TTC549 (cell line): ENCODE measurements at regions not wholly inside any gene's neighbourhood (a gene's known extent, or its start where the extent isn't known, plus 50 kb on each side); places are given as distances from the start of the nearest gene placed in this dataset.

ENCODE experiments used
- FAIRE-seq: peaks from 2 replicates; lab custom pipeline; 2012; peaks lifted over from hg19 to GRCh38; lab: Jason Lieb, UNC

- FAIRE-seq: no peak
Observed at GRCh38 chr18:67644226-67644625, 127.7 kb upstream of the DSEL start.

- no peak for FAIRE-seq
Observed at GRCh38 chr18:67639872-67640271, 123.4 kb upstream of the DSEL start.

DNA sequence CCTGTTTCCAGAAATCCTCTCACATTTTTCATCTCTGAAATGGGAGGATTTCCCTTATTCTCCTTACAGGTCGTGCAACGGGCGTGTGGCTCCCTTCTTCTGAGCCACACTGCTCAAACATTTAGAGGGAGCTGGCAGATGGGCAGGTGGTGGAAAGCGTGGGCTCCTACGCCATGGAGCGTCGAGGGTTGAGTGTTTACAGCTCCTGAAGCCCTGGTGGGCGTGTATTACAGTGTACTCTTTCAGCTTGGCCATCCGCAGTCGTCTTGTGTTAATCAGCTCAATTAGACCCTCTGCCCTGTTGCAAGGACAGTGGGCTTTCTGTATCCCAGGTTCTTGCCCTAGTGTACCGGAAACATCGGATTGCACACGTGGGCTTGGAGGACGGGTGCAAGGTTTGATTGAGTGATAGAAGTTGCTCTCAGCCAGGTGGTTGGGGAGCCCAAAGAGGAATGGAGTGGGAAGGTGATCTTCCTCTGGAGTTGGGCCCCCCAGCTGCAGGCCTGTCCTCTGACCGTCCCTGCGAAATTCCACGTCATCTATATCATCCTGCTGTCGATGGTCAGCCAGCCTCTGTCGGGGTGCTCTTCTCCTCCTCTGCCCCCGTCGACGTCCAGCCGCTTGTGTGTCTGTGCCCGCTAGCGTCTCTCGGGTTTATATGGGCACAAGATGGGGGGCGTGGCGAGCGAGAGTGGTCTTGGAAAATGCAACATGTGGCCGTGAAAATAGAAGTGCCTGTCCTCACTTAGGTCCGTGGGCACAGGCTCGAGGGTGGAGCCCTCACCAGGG, 120.3 kb upstream of the DSEL start:
- no peak for FAIRE-seq

DNA sequence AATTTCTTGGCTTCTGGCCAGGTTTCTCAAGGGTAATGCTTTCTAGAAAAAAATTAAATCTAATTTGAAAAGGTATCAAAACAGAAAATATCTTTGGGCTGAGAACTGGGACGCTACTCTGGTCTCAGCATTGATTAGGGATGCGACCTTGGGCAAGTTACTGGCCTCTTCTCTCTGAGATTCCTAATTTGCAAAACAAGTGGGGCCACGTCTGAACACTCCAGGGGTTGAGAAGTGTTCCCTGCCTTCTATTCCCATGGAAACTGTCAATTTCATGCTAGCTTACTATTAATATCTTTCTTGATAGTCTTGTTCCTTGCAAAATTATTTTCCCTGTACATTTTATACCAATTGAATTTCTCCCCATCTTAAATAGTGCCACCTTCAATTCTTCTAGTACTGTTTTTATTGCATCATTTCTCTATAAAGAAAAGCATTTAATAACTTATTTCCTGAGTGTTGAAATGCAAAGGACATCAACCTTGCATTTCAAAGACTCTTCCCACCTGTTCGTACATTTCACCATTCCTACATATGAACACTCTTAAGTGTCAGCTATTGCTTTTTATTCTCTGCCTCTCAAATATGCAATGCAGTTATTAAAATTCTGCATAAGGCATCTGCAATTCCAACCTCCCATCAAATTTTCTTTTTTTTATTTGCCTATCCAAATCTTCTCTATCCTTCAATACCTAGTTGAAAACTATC, 118.3 kb upstream of the DSEL start:
- no peak for FAIRE-seq

DNA sequence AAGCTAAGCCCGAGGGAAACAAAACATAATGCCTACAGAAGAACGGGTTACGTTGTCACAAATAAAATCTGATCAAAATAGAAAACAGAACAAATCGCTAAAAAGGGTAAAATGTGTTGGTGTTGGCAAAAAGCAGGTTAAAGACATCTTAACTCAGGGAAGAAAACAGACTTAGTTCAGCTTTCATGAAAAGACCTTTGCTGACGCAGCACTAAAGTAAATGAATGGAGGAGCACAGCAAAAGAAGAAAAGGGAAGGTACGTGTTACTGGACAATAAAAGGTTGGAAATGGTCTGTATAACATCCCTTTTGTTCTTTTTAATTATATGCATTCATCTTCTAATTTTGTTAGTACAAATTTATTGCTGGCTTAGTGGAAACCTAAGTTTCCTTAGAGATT, 117.4 kb upstream of the DSEL start:
- FAIRE-seq: no peak

DNA sequence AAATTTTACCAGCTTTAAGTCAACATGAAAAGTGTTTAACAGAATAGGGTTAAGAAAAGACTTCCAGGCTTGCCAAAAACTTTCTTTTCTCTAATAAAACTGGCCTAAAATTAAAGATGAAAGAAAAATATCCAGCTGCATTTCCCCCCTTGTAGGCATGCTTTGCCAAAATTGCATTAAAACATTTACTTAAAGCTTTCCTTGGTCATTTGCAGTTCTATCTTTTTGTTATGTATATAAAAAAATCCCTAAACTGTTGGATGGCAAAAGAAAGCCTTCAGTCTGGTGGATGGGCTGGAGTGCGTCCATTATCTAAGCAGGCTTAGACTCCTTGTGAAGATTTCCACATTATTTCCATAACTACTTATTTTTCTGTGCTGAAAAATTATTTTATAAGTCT, 105.4 kb upstream of the DSEL start:
- FAIRE-seq: no peak

DNA sequence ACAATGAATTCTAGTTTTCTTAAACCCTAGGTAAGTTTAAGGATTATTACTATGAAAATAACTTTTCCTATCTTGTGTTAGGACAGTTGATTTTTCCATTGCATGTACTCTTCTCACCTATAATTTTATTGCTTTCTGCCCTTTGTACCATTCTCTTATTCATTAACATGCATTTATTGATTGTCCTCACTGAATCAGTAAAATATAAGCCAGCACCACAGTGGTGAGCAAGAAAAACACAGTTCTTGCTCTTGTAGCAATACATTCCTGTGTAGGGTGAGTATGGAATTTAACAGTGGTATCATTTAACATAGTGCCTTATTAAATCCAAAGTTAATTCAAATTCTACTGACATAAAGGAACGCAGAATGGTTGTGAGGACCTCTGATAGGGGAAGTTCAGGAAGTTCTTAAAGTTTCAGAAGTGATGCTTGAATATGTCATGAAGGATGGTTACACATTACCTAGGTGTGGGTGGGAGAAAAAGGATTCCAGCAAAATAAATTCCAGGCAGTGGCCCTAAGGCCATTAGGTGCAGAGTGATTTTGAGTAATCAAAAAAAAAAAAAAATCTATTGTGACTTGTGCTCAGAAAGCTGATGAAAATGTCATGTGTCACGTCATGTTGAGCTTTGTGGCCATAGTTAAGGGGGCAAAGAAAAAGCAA, 104.7 kb upstream of the DSEL start:
- no peak for FAIRE-seq

DNA sequence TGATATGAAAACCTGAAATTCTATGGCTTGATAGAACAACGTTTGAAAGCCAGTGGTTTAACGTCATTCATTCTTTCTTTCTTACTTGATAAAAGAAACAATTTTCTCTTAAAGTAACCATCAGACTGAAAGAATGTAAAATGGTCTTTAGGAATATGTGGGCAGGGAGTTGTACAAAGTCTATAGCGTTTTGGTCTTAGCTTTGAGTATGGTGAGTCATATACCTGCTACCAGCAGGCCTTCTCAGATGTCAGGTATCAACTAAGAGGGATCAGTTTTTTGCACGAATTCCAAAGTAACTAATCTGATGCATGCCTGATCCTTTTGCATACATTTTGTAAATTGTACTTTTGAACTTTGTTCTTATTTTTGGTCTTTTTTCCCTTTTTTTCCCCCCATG, 101.5 kb upstream of the DSEL start:
- no peak for FAIRE-seq

DNA sequence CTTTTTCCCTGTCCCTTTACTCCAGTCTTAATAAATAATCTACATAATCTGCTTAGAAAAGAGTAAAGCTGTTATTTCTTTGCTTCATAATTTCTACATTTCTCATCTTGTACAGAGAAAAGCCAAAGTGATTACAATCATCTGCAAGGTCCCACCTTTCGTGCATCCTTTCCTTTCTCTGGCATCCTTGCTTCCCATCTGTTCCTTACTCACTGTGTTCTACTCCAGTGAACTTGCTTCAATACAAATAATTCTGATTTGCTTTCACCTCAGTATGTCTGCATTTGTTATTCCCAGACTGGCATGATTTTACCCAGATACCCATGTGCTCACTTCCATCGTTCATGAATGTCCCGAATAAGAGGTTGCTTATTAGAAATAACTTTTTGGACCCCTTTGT, 99.4 kb upstream of the DSEL start:
- no peak for FAIRE-seq

DNA sequence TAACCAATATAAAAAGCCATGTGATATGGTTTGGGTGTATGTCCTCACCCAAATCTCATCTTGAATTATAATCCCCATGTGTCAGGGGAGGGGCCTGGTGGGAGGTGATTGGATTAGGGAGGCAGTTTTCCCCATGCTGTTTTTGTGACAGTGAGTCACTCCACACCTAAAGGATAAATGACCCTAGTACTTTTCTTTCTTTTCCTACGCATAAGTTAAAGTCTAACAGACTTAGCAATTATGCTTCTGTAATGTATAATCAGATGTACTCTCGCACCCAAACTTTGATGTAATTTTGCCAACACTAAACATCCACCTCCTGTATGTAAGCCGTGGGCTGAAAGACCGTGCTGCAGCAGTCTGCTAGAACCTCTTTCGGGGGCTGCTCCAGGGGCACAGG, 97.2 kb upstream of the DSEL start:
- no peak for FAIRE-seq

GRCh38 chr18:67612281-67612680, 95.8 kb upstream of the DSEL start:
- FAIRE-seq: no peak

- no peak for FAIRE-seq
Observed at GRCh38 chr18:67608615-67609273, 92.2 kb upstream of the DSEL start.

GRCh38 chr18:67608191-67608590, 91.7 kb upstream of the DSEL start:
- FAIRE-seq: no peak

- FAIRE-seq: no peak
Observed at GRCh38 chr18:67600181-67601180, 84.0 kb upstream of the DSEL start.

DNA sequence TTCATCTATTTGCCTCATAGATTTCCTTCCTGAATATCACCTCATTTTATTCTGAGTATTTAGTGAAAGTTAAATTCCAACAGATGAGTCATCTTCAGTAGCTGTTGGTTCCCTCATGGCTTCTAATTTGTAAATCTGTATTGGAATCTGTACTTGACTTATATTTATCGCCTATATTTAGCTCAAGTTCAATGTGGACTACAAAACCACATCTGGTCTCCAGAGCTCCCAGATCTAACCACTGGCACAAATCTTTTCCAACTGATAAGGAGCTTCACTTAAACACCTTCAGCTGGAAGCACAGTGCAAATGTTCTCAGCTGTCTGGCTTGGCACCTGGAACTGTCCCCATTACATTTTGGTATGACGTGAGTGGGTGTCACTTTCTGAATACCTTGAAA, 82.8 kb upstream of the DSEL start:
- no peak for FAIRE-seq

GRCh38 chr18:67597759-67598158, 81.2 kb upstream of the DSEL start:
- FAIRE-seq: no peak

DNA sequence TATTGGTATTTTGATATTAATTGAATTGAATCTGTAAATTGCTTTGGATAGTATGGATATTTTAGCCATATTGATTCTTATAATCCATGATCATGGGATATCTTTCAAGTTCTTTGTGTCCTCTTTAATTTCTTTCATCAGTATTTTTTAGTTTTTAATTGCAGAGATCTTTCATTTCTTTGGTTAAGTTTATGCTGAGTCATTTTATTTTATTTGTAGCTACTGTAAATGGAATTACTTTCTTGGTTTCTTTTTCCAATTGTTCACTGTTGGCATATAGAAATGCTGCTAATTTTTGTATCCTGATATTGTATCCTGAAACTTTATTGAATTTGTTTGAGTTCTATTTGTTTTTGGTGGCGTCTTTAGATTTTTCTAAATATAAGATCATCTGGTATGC, 79.5 kb upstream of the DSEL start:
- FAIRE-seq: no peak

DNA sequence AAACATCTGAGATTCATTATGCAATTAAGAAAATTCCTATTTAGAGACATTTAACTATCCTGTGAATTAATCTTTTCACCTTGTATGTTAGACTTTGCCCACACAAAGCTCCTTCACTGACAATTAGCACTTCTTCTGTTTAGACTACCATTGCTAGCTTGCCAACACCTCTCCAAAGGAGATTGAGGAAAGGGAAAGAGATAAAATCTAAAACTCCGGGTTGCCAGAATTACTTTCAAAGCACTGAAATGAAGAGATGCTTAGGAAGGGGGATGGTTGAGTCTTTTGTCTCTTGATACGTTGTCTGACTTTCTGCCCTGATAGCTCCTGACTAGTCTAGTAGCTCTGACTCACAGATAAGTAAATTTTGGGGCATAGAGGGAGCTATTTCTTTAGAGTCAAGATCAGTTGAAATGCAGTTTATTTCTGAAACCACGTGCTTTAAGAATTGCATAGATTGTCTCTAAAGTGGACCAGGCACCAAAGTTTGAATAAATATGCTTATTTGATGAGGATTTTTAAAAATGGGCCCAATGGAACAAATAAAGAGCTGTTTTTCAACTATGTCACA, 74.1 kb upstream of the DSEL start:
- FAIRE-seq: no peak

DNA sequence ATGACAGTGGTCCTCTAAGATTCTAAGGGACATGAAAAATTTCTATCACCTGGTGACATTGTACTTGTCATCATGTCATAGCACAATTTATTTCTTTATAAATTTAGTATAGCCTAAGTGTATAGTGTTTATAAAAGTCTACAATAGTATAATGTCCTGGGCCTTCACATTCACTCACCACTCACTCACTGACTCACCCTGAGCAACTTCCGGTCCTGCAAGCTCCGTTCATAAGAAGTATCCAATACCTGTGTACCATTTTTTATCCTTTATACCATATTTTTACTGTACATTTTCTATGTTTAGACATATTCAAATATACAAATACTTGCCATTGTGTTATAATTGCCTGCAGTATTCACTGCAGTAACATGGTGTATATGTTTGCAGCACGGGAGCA, 72.8 kb upstream of the DSEL start:
- FAIRE-seq: no peak

DNA sequence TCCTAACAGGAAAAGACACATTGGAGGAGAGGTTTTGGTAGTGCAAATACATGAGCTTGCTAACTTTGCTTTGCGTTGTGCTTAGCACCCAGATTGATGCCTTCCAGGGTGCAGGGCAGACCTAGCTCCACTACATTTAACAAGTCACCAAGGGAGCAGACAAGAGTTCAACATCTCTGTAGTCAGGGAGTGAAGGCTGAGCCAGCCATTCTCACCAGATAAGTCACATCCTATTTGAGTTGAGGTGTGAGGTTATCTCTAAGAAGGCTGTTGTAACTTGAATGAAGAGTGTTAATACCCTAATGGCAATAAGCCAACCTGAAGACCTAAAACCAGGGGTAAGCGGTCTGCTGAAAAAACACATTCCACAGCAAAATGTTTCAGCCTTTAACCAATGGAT, 69.6 kb upstream of the DSEL start:
- no peak for FAIRE-seq

DNA sequence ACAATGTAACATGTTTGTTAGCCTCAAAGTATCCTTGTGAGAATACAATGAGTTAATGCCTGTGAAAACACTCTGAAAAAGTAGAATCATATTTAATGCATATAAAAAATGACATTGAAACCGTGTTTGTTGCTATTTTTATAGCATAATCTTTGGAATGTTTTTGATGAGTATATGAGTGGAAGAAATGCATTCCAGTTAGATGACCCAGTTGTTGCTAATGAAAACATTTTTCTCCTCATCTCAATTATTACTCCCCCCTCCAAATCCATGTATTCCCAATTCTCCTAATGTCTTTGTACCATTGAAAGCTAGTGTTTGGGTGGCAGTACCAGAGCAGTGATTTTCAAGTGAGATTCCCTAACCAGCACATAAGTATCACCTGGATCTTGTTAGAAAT, 67.1 kb upstream of the DSEL start:
- FAIRE-seq: no peak
